ENCODE measurements at regions not wholly inside any gene's neighbourhood (a gene's known extent, or its start where the extent isn't known, plus 50 kb on each side); places are given as distances from the start of the nearest gene placed in this dataset.

- TF ChIP-seq CTCF (IDR thresholded peaks at IDR 0.05; ENCODE audit: insufficient read depth, low read length, poor library complexity, severe bottlenecking): no peak
- no peak for TF ChIP-seq EZH2phosphoT487 (conservative IDR thresholded peaks at IDR 0.05; ENCODE audit: low read length)
Measured at GRCh38 chr7:47702080-47702479, 120.2 kb upstream of the TNS3 start.

Data from SU-DHL-6 (cell line).